ENCODE measurements at regions not wholly inside any gene's neighbourhood (a gene's known extent, or its start where the extent isn't known, plus 50 kb on each side); places are given as distances from the start of the nearest gene placed in this dataset.

GRCh38 chr2:6557737-6558136 lies 308.0 kb downstream of the CMPK2 start:
- no peak for DNase-seq

GRCh38 chr2:6562771-6563170 lies 302.9 kb downstream of the CMPK2 start:
- DNase-seq = no peak

GRCh38 chr2:6564326-6564725 lies 301.4 kb downstream of the CMPK2 start:
- no peak for DNase-seq

- no peak for DNase-seq
Observed at GRCh38 chr2:6574121-6574520, 291.6 kb downstream of the CMPK2 start.

- no peak for DNase-seq
Observed at GRCh38 chr2:6576302-6576701, 289.4 kb downstream of the CMPK2 start.

DNA sequence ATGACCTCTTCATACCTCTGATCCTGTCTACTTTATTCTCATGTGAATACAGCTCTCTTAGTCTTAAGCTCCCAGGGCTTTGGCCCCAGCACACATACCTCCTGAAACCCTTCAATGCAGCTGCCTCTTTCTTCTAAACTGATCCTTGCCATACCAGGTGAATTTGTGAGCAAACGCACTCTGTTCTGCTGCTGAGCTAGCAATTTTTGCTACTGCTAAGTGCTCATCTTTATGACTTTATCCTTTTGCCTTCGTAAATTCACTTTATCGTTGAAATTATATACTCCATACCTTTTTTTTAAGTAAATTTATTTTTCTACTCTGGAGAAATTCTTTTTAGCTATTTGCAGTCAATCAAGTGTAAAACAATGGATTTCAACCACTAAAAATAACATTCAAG lies 287.7 kb downstream of the CMPK2 start:
- no peak for DNase-seq

- no peak for DNase-seq
Observed at GRCh38 chr2:6578416-6578815, 287.3 kb downstream of the CMPK2 start.

- DNase-seq = no peak
Observed at GRCh38 chr2:6579281-6579680, 286.4 kb downstream of the CMPK2 start.

DNA sequence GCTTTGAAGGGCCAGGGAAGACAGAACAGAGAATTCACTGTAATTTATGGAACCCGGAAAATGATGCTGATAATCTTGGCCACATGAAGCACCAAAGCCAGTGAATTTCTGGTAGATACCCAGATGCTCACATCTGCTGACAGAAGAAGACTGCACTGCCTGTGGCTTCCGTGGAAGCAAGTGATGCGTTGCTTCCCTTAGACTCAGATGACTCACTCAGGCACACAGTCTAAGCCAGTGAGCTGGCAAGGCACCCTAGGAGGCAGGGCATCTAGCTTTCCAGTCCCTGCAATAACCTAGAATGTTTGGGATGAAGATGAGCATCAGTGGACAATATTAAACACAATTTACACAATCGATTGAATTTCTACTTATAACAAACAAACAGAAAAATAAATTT lies 284.7 kb downstream of the CMPK2 start:
- DNase-seq = no peak

GRCh38 chr2:6589150-6589549 lies 276.6 kb downstream of the CMPK2 start:
- DNase-seq = no peak

- no peak for DNase-seq
Observed at GRCh38 chr2:6590442-6590841, 275.3 kb downstream of the CMPK2 start.

DNA sequence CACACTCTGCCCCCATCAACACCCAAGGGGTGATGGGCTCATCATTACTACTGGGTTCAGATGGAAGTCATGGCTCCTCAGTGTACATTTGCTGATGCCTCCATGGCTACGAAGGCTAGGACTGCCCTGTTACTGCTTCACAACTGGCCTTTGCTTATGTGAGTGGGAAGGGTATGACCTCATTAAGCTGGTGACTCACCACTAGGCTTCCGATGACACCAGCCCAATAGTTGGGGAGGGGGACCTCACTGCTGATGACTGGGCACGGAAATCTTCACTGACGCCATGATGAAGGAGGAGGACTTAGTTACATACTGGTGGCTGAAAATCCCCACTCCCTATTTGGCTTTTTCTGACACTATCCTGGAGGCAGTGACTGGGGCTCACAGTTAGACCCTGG lies 263.2 kb downstream of the CMPK2 start:
- DNase-seq = no peak

GRCh38 chr2:6605836-6606505 lies 259.7 kb downstream of the CMPK2 start:
- DNase-seq = no peak

GRCh38 chr2:6617794-6618193 lies 247.9 kb downstream of the CMPK2 start:
- DNase-seq = no peak

- DNase-seq = no peak
Observed at GRCh38 chr2:6618201-6618600, 247.5 kb downstream of the CMPK2 start.

DNA sequence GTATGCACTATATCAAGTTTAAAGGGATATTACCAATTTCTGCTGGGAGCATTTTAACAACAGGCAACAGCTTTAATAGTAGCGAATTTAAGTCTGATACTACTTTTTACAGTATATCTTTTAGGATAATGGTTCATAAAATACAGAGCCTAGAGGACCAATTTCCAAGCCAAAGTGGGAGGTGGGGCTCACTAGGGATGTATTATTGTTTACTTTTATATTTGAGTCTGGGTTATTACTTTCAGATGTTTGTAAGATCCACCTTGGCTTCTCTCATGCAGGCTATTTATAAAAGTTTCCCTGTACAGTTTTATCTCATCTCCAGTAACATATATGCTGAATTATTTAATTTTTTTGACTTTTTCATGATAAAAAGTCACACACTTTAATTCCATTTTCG lies 242.0 kb downstream of the CMPK2 start:
- no peak for DNase-seq

DNA sequence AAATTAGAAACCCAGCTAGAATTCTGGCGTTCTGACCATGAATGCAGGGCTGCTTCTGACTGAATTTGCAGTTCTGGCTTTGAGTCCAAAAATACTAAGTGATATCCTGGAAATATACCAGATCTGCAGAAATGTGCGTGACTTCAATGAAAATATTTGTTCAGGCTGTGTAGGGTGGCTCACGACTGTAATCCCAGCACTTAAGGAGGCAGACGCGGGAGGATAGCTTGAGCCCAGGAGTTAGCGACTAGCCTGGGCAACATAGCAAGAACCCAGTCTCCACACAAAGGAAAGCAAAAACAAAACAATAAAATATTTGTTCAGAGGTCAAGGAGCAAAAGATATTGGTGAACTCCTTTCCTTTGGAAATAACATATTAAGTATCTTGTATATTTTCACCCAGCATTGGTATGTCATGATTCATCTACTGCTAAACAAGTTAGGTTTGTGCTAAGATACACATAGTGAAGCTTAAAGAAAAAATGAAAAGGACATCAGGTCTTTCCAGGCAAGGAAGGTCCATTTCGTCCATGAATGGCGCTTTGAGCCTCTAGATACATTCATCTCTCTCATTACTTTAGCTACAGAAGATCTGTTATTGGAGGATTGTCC lies 239.2 kb downstream of the CMPK2 start:
- DNase-seq = no peak

DNA sequence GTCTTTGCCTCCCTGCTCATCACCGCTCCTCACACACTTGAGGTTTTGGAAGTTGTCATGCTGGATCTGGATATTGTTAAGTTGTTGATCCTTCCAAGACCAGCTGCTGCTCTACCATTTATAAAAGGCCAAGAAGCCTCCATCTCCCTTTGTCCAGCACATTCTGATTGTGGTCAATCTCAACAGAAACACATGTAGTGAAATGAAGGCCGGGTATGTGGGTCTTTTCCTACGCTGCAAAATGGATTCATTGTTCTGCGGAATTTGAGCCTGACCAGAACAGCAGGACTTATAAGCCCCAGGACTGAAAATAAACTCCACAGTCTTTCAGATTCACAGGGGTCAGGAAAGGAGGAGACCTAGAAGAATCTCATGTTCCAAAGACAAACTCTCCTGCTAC lies 238.4 kb downstream of the CMPK2 start:
- DNase-seq = no peak

DNA sequence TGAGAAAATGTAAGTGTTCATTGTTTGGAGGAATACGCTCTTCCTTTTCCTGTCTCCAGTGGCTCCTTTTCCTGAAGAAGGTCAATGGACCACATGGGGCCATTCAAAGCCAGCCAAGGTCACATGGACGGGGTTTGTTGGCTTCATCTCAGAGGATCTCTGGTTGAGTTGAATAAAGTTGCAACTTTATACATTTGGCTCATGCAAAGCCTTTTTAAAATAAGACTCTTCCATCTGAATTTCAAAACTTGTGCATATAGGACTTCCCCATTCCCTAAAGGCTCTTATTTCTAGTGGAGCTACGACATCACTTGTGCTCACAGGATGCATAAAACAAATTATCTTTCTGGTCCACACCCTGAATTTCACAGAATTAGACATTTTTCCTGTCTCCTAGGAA lies 235.5 kb downstream of the CMPK2 start:
- DNase-seq = no peak

- no peak for DNase-seq
Observed at GRCh38 chr2:6635296-6635695, 230.4 kb downstream of the CMPK2 start.

GRCh38 chr2:6637330-6637729 lies 228.4 kb downstream of the CMPK2 start:
- no peak for DNase-seq

- DNase-seq = no peak
Observed at GRCh38 chr2:6639929-6640620, 225.6 kb downstream of the CMPK2 start.

DNA sequence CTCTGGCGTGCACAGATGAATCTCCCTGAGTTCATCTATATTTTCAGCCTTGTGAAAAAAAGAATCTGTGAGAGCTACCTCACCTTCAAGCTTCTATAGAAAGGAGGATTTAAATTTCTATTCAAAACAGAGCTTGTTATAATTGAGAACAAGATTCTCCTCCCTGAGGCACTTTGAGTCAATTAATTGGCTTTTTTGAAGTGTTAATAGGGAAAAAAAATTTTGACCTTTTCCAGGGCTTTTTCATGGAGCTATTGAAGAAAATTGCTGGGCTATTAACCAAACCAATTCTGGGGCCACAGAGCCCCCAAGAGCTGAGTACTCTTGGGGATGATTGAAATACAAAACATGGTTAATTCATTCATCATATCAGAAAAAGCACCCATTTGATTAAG lies 225.1 kb downstream of the CMPK2 start:
- no peak for DNase-seq

DNA sequence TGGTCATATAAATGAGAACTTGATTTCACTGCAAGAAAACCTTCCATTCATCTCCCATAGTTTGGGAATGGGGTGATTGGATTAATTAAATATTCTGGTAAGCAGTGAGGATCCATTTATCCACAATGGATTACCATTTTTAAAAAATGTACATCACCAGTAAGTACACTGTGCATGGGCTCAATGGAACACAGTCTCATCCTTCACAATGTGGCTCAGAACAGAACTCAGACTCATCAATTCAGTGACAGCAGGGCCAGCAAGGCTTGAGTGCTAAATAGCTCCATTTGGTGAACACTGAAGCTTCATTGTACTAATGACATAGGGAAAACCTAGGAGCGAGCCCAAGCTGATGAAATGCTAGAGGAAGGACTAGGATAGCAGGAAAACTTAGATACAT lies 223.8 kb downstream of the CMPK2 start:
- DNase-seq = no peak

DNA sequence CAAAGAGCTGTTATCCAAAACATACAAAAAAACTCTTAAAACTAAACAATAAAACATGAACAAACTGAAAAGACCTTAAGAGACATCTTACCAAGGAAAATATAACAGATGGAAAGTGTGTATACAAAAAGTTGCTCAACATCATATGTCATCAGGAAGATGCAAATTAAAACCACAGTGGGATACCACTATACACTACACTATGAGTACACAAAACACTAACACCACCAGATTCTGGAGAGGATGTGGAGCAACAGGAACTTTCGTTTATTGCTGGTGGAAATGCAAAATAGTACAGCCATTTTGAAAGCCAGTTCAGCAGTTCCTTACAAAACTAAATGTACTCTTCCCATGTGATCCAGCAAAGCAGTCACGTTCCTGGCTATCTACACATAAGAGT lies 221.4 kb downstream of the CMPK2 start:
- DNase-seq = no peak

Measured in activated CD8-positive, alpha-beta memory T cell treated with anti-CD3 and anti-CD28 coated beads for 24 hours (primary cell).